ENCODE measurements at regions not wholly inside any gene's neighbourhood (a gene's known extent, or its start where the extent isn't known, plus 50 kb on each side); places are given as distances from the start of the nearest gene placed in this dataset.

DNA sequence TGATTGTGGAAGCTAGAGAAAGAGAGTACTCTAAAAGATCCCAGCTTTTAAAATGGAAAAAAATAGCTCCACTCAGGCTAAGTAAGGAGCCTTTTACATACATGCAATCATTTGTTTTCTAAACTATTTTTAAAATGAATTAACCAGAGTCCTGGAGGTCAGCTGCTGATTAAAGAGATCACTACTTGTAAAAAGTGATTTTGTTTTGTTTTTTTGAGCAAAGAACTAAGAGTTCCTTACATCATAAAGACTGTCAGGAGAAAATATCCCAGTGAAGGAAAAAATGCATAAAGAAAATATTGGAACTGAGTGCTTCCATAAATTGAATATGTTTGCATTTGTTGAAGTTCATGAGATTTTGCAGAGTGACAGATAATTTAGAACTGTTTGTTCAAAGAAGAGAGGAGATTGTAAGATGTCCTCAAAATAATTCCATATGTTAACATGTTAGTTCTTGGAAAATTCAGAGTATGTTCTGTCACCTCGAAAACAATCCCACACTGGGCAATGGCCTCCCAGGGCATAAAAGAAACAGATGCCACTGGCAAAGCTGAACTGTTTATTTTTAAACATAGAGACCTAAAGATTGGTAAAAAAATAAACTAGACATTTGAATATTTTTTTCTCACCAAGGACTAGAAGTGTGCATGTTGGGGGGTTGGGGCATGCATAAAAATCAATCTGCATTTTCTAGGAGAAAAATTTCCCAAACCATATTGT, 264.7 kb downstream of the NPR3 start:
- no peak for DNase-seq
- no peaks in the 10 kb centered on the region for H3K9me3 Mint-ChIP-seq (ENCODE audit: unreplicated experiment)
- no peak overlapping the region for H3K27ac Mint-ChIP-seq (ENCODE audit: unreplicated experiment)
- no peaks in the 10 kb centered on the region for H3K27me3 Mint-ChIP-seq (ENCODE audit: unreplicated experiment)
- H3K4me3 Mint-ChIP-seq (ENCODE audit: unreplicated experiment), result no peak overlapping the region
- H3K4me1 Mint-ChIP-seq (ENCODE audit: low read depth, unreplicated experiment), result no peaks in the 10 kb centered on the region
- H3K36me3 Mint-ChIP-seq (ENCODE audit: unreplicated experiment), result no peaks in the 10 kb centered on the region
- TF ChIP-seq, protein P1, sequence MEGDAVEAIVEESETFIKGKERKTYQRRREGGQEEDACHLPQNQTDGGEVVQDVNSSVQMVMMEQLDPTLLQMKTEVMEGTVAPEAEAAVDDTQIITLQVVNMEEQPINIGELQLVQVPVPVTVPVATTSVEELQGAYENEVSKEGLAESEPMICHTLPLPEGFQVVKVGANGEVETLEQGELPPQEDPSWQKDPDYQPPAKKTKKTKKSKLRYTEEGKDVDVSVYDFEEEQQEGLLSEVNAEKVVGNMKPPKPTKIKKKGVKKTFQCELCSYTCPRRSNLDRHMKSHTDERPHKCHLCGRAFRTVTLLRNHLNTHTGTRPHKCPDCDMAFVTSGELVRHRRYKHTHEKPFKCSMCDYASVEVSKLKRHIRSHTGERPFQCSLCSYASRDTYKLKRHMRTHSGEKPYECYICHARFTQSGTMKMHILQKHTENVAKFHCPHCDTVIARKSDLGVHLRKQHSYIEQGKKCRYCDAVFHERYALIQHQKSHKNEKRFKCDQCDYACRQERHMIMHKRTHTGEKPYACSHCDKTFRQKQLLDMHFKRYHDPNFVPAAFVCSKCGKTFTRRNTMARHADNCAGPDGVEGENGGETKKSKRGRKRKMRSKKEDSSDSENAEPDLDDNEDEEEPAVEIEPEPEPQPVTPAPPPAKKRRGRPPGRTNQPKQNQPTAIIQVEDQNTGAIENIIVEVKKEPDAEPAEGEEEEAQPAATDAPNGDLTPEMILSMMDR (IDR thresholded peaks at IDR 0.05; ENCODE audit: partially characterized antibody, unreplicated experiment), result no peak

DNA sequence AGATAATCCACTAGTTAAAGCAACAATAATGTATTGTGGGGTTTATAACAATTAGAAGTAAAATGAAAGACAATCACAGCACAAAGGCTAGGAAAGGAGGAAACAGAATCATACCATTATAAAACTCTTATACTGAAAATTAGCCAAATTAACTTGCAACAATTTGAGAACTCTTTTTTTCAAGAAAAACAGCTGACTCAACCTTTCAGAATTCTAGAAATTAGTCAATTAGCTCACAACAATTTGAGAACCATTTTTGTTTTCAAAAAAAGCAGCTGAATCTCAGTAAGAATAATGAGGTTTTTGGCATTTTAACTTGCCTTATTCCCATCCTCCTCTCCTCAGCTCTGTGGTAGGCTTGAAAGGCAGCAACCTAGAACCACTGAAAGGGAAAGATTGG, 269.9 kb downstream of the NPR3 start:
- no peaks in the 10 kb centered on the region for H3K9me3 Mint-ChIP-seq (ENCODE audit: unreplicated experiment)
- no peaks in the 10 kb centered on the region for H3K36me3 Mint-ChIP-seq (ENCODE audit: unreplicated experiment)
- no peak for DNase-seq
- no peaks in the 10 kb centered on the region for H3K27me3 Mint-ChIP-seq (ENCODE audit: unreplicated experiment)
- H3K4me1 Mint-ChIP-seq (ENCODE audit: low read depth, unreplicated experiment), result no peaks in the 10 kb centered on the region
- TF ChIP-seq, protein P1 (IDR thresholded peaks at IDR 0.05; ENCODE audit: partially characterized antibody, unreplicated experiment), result no peak
- no peak overlapping the region for H3K27ac Mint-ChIP-seq (ENCODE audit: unreplicated experiment)
- no peak overlapping the region for H3K4me3 Mint-ChIP-seq (ENCODE audit: unreplicated experiment)

DNA sequence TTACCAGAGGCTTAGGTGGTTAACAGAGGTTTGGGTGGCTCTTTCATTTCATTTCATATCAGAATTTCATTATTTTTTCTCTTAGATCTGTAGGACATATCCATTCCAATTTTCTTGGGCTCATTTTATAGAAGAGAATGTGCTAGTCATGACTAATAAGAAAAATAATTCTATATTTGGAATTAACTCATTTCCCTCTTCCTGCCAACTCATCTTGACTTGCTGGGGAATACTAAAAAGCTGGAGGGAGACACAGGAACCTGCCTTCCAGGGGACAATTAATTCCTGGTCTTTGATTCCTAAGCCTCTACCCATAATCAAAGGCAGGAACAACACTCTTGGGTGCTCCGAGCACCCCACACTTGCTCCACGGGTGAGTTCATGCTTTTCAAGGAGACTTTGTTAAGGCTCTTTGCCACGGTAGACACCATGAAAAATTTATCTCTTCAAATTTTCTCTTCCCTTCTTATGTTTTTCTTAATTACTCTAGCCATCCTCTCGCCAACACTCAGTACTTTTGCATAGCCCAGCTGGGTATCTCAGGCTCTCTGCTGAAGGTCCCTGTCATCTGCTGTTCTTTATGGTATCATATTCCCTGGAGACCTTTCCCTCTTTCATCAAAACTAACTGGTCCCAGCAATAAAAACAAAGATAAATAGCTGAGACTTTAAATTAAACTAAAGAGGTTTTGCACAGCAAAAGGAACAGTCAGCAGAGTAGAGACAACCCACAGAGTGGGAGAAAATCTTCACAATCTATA, 273.9 kb downstream of the NPR3 start:
- H3K27ac Mint-ChIP-seq (ENCODE audit: unreplicated experiment), result no peak overlapping the region
- no peak overlapping the region for H3K4me3 Mint-ChIP-seq (ENCODE audit: unreplicated experiment)
- TF ChIP-seq, protein P1 (IDR thresholded peaks at IDR 0.05; ENCODE audit: partially characterized antibody, unreplicated experiment), result no peak
- no peaks in the 10 kb centered on the region for H3K4me1 Mint-ChIP-seq (ENCODE audit: low read depth, unreplicated experiment)
- H3K27me3 Mint-ChIP-seq (ENCODE audit: unreplicated experiment), result no peaks in the 10 kb centered on the region
- H3K9me3 Mint-ChIP-seq (ENCODE audit: unreplicated experiment), result no peaks in the 10 kb centered on the region
- DNase-seq, result no peak
- no peaks in the 10 kb centered on the region for H3K36me3 Mint-ChIP-seq (ENCODE audit: unreplicated experiment)

DNA sequence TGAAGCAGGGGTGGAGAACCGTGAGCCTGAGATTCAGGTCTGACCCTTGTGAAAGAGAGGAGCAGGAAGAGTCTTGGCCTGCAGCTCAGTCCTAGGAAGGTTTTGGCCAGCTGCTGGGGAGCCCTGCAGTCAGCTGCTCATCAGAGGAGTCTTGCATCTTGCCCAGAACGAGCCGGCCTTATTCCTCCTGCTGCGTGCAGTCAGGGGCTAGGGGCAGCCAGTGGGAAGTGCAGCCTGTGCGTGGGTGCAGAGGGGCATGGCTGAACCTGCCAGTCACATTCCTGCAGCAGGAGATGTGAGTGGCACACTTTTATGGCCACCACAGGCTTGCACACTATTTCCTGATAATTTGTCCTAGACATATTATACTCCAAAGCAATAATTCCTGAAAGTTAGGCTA, 278.7 kb downstream of the NPR3 start:
- no peak overlapping the region for H3K4me3 Mint-ChIP-seq (ENCODE audit: unreplicated experiment)
- H3K27ac Mint-ChIP-seq (ENCODE audit: unreplicated experiment), result no peak overlapping the region
- DNase-seq, result no peak
- H3K36me3 Mint-ChIP-seq (ENCODE audit: unreplicated experiment), result no peaks in the 10 kb centered on the region
- no peaks in the 10 kb centered on the region for H3K4me1 Mint-ChIP-seq (ENCODE audit: low read depth, unreplicated experiment)
- H3K9me3 Mint-ChIP-seq (ENCODE audit: unreplicated experiment), result no peaks in the 10 kb centered on the region
- TF ChIP-seq, protein P1 (IDR thresholded peaks at IDR 0.05; ENCODE audit: partially characterized antibody, unreplicated experiment), result no peak
- H3K27me3 Mint-ChIP-seq (ENCODE audit: unreplicated experiment), result peaks cover 1% of the 10 kb centered on the region
